ENCODE measurements at regions not wholly inside any gene's neighbourhood (a gene's known extent, or its start where the extent isn't known, plus 50 kb on each side); places are given as distances from the start of the nearest gene placed in this dataset.

GRCh38 chr2:65686928-65687521, 254.6 kb upstream of the SPRED2 start:
- DNase-seq (ENCODE audit: low read depth): no peak

GRCh38 chr2:65681503-65681902, 249.1 kb upstream of the SPRED2 start:
- no peak for DNase-seq (ENCODE audit: low read depth)

DNA sequence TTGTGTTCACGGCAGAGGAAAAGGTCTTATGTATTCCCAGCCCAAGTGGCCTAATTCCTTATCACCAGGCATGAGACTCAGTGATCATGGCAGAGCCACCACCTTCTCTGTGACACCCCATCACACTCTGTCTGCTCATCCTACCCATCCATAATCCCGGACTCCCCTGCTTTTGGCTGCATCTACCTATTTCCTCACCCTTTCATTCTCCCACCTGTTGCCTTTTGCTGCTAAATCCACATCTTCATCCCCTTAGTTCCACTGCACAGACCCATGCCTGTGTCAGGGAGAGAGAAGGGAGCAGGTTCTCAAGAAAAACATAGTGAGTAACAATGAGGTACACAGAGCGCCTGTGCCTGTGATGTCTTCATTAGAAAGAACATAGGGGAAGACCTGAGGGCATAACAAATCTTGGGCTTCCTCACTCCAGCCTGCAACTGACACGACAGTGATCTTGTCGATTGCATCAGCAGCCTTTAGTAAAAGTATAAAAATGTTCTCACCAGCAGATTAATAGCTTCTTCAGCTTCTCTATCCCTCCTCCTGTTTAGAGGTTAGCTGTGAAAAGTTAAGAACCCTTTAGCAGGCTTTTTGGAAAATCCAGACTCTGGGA, 246.5 kb upstream of the SPRED2 start:
- no peak for DNase-seq (ENCODE audit: low read depth)

DNA sequence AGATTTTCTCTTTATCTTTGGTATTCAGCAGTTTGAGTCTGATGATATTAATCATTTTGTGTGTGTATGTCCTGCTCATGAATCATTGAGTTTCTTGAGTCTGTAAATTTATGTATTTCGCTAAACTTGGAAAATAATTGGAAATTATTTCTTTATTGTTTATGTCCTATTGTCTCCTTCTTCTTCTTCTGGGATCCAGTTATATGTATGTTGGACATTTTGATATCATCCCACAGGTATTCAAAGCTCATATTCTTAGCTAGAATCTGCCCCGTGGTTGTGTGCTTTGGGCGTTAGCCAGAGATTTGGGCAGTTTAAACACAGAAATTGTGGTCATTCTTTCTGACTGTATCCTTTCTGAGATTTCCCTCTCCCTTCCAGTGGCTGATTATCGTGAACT, 243.0 kb upstream of the SPRED2 start:
- no peak for DNase-seq (ENCODE audit: low read depth)

GRCh38 chr2:65671670-65672242, 239.4 kb upstream of the SPRED2 start:
- DNase-seq (ENCODE audit: low read depth): no peak

DNA sequence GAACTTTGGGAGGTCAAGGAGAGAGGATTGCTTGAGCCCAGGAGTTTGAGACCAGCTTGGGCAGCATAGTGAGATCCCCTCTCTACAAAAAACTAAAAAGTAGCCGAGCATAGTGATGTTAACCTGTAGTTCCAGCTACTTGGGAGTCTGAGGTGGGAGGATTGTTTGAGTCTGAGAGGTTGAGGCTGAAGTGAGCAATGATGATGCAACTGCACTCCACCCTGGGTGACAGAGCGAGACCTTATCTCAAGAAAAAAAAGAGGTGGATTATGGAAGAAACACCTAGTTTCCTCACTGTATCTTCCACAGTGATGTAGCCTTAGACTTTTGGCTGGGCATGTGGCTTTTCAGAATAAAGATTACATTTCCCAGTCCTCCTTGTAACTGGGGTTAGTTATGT, 237.2 kb upstream of the SPRED2 start:
- no peak for DNase-seq (ENCODE audit: low read depth)

DNA sequence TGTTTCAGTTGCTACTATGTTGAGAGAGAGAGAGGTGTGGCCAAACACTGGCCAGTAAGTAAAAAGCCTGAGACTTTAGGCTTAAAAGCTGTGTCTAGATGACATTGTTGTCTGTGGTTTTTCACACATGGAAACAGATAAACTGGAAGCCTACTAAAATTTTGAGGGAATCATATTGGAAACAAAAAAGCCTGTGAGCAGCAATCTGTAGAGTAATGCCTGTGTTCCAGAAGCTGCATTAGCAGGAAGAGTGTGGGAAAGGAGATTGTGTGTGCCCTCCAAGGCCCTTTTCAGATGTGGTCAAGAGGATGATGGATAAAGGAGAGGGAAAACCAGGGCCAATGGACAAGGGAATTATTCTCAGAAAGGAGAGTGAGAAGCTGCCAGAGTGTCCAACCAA, 236.3 kb upstream of the SPRED2 start:
- no peak for DNase-seq (ENCODE audit: low read depth)

- DNase-seq (ENCODE audit: low read depth): no peak
Measured at GRCh38 chr2:65666156-65666725, 233.8 kb upstream of the SPRED2 start.

DNA sequence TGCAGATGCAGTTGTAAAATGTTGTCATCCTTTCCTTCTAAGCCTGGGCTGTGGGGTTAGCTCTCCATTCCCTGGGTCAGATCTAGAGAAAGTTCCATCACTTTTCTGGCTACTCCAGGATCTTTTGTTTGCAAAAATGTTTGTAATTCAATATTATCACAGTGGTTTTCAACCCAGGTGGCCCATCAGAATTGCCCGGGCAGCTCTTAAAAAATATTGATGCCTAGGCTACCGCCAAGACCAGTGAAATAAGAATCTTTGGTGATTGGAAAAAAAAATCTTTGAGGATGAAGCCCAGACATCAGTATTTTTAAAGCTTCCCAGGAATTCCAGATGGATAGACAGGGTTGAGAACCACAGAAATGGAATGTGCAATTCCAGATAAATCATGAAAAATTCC, 232.5 kb upstream of the SPRED2 start:
- DNase-seq (ENCODE audit: low read depth): no peak

DNA sequence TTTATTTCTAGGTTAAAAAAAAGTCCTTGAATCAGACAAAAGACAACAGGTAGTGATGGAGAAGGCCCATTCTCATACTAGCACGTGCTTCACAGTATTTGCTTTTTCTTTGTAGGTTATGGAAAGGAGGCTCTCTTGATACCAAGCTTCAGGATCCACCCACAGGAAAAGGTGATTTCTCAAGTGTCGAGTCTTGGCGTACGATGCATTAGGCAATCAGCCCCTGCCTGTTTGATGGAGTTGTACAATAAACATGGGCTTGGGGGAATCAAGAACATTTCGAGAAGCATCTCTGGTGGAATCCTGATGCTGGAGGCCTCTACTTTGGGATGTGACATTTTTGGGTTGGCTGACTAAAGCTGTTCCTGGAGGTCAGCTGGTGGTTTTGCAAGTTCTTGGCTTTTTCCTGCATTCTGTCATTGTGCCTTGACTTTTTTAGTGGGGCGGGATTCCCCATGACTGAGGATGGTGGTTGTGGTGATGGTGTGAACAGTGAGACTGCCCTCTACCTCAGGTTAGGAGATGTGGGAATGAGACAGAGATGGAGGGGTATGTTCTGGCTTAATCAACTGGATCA, 231.5 kb upstream of the SPRED2 start:
- no peak for DNase-seq (ENCODE audit: low read depth)

GRCh38 chr2:65662654-65663432, 230.4 kb upstream of the SPRED2 start:
- DNase-seq (ENCODE audit: low read depth): peak; percentile 80

DNA sequence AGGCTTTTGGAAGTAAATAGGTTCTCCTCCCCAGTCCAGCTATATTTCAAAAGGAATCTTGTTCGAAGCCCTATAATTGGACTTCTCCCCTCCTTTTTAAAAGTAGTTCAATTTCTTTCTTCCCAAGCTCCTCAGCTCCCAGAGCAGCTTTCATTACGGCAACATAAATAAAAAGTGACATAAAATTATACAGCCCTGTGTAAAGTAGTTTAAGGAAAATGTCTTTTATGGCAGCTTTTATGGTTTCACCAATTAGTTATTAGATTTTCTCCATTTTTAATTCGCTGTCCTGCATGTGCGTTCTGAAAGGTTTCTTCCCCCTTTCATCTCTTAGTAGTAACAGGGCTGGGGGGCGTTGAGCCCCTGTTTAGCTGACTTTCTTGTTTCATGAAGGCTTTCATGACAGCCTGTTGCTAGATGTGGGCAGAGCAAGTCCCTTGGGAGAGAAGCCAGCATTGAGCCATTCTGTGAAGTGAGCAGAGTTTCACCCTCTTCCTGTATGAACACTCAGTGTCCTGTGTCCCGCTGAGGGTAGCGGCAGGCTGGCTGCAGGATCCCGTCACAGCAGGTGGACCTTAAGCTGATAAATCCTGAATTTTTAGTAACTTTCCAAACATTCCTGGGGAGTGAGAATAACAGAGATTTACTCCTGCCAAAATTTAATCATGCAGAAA, 229.7 kb upstream of the SPRED2 start:
- no peak for DNase-seq (ENCODE audit: low read depth)

DNA sequence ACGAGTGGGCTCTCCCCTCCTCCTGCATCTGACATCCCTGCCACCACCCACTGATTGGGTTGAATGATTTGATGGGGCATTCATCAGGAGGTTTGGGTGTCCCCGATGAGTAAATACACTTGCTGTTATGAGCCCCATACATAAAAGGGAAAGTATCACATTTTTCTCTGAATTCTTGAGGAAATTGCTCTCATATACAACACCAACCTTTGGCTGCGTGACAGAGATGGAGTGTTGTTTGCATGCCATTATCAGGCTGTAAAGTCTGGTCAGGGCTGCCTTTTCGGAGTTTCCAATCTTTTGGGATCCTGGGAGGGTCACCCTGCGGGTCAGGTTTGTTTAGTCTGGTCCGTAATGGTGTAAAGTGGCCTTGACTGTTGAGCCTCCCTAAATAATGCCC, 227.9 kb upstream of the SPRED2 start:
- no peak for DNase-seq (ENCODE audit: low read depth)

- DNase-seq (ENCODE audit: low read depth): no peak
Measured at GRCh38 chr2:65658881-65659280, 226.5 kb upstream of the SPRED2 start.

DNA sequence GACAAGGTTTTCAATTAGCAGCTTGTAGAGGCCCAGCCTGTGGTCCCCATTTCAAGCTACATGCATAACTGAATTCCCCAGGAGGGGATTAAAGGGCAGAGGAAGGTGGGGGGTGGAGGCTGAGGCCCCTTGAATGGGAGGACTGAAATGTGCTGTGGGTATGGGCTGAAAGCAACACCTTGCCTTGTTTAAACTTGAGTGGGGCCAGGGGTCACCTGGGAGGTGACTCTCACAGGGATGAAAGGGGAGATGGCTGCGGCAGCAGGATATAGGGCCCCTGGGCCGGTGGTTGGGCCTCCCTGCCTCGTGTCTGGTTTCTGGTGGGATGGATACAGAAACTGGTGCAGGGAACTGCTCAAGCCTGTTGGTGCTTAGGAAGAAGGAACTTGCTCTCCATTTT, 225.9 kb upstream of the SPRED2 start:
- DNase-seq (ENCODE audit: low read depth): no peak

- no peak for DNase-seq (ENCODE audit: low read depth)
Measured at GRCh38 chr2:65656160-65656718, 223.8 kb upstream of the SPRED2 start.

DNA sequence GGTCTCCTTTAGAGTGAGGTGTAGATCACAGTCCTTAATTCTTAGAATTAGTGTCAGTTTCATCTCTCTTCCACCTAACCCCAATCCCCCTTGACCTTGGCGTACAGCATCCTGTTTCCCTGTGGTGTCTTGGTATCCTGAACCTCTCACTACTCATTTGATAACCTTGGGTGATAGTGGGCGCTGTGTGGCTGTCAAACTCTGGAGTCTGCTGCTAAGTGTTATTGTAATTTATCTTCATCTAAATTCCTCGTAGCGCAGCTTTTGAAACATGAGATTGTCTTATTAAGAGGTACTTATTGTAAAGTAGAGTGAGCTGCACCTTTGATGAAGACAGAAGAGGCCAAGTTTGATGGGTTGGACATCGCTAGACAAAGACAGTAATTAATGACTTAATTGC, 222.6 kb upstream of the SPRED2 start:
- DNase-seq (ENCODE audit: low read depth): no peak

DNA sequence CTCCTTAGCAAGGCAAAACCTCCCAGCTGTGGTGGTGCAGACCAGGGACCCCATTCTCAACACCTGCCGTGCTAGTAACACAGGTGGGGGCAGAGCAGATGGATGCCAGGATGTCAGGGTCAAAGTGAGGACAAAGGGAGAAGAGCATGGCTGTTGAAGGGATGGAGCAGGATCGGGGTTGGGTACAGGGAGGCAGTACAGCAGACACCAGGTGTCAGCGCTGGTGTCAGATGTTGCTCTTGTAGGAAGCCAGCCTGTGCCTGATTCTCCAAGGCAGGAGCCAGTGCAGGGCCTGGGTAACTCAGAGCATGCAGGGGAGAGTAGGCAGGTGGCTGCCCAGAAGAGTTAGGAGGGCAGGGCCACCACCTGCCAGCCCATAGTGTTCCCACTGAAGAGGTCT, 222.1 kb upstream of the SPRED2 start:
- DNase-seq (ENCODE audit: low read depth): no peak

GRCh38 chr2:65652066-65652465, 219.7 kb upstream of the SPRED2 start:
- no peak for DNase-seq (ENCODE audit: low read depth)

DNA sequence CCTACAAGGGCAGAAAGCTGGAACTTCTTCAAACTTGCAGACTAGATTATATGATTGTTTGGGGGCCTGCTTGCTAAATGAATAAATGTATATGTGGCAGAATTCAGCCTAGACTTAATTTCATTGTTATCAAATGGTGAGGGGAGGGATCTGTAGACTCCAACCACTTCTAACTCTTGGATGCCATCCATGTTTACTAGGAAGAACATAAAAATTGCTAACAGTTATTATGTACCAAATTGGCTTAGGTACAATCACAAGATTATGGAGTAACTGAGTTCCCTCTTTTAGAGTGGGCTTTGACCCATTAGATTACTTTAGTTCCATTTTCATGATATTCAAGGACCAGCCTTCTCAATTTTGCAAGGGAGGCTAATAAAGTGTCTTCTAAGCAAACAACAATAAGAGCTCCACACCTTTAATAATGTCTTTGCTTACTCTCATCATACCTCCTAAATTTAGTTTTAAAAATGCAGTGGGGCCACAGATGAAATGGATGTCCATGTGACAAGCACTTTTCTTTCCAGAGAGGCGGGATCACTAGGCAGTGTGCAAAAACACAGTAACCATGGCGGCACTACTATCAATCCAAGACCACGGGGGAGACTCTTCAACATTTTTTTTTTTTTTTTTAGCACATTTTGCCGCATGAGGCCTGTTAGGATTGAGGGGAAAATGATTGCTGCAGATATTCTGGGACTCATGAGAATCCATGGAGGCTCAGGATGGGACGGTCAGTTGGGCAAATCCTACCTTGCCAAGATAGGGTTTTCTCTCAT, 217.6 kb upstream of the SPRED2 start:
- DNase-seq (ENCODE audit: low read depth): no peak

Data from GM04504 (cell line).